Right lobe of liver (tissue), 4 donors: ENCODE measurements at regions not wholly inside any gene's neighbourhood (a gene's known extent, or its start where the extent isn't known, plus 50 kb on each side); places are given as distances from the start of the nearest gene placed in this dataset.

Experiments
- CTCF ChIP-seq, 4 donors: fragments of 200-600 bp in 3 of 4; fragments of 450-650 bp in 1 of 4; IDR thresholded peaks; one replicate each; pipeline versions ENCODE4 v1.5.1 to v1.8.0; 2016 to 2022; ENCODE audit warnings: antibody characterized with exemption in 4 of 4, mild to moderate bottlenecking in 2 of 4
- POLR2A ChIP-seq: fragments of 450-650 bp; IDR thresholded peaks from one replicate; pipeline ENCODE4 v1.6.1; 2017; ENCODE audit warnings: antibody characterized with exemption, mild to moderate bottlenecking
- donor health status: DM: no; HTN: no; CAD: no.
- donor health status: DM: no; HTN: no; CAD: no.
- donor health status: DM: no; HTN: yes; CAD: no.

- TF ChIP-seq CTCF (IDR thresholded peaks at IDR 0.05) (no peak), POLR2A (no peak)
Observed at GRCh38 chr1:10940451-10940804, 72.0 kb upstream of the TARDBP start.
